Nephron progenitor cell (in vitro differentiated cells): ENCODE measurements at regions not wholly inside any gene's neighbourhood (a gene's known extent, or its start where the extent isn't known, plus 50 kb on each side); places are given as distances from the start of the nearest gene placed in this dataset.

ENCODE experiments used
- DNase-seq: peaks from one replicate; pipeline ENCODE4 v3.0.0; 2021
- H3K27ac Mint-ChIP-seq: 2 replicates; pipeline ENCODE4 v1.8.0; 2021; ENCODE audit warnings: mild to moderate bottlenecking, moderate library complexity, mixed read lengths
- H3K27me3 Mint-ChIP-seq: 2 replicates; pipeline ENCODE4 v1.8.0; 2021; ENCODE audit warnings: mild to moderate bottlenecking, low read depth, mixed read lengths; ENCODE audit not compliant: poor library complexity
- H3K36me3 Mint-ChIP-seq: 2 replicates; pipeline ENCODE4 v1.8.0; 2021; ENCODE audit warnings: low read depth, mixed read lengths
- H3K4me1 Mint-ChIP-seq: 2 replicates; pipeline ENCODE4 v1.8.0; 2021; ENCODE audit warnings: mixed read lengths
- H3K4me3 Mint-ChIP-seq: 2 replicates; pipeline ENCODE4 v1.8.0; 2021; ENCODE audit warnings: mild to moderate bottlenecking, moderate library complexity, mixed read lengths
- H3K9me3 Mint-ChIP-seq: 2 replicates; pipeline ENCODE4 v1.8.0; 2021; ENCODE audit warnings: mild to moderate bottlenecking, moderate library complexity, mixed read lengths
- CTCF ChIP-seq: fragments of 200-600 bp; sonication (generic); IDR thresholded peaks from 2 replicates; pipeline ENCODE4 v1.5.0; 2021; ENCODE audit warnings: antibody characterized with exemption

- Mint-ChIP-seq H3K36me3 (no peaks in the 10 kb centered on the region), H3K27me3 (no peaks in the 10 kb centered on the region), H3K4me1 (peaks cover 22% of the 10 kb centered on the region), H3K9me3 (no peaks in the 10 kb centered on the region), H3K27ac (peak overlapping the region; percentile 2), H3K4me3 (no peak overlapping the region)
- no peak for TF ChIP-seq CTCF
- DNase-seq, result no peak
Observed at GRCh38 chr11:104246590-104246989, 82.6 kb upstream of the PDGFD start.

GRCh38 chr11:104238916-104239315 lies 75.0 kb upstream of the PDGFD start:
- H3K4me3 Mint-ChIP-seq, result no peak overlapping the region
- no peaks in the 10 kb centered on the region for H3K27me3 Mint-ChIP-seq
- H3K4me1 Mint-ChIP-seq, result no peaks in the 10 kb centered on the region
- TF ChIP-seq CTCF, result no peak
- H3K9me3 Mint-ChIP-seq, result no peaks in the 10 kb centered on the region
- no peak overlapping the region for H3K27ac Mint-ChIP-seq
- H3K36me3 Mint-ChIP-seq, result no peaks in the 10 kb centered on the region
- DNase-seq, result no peak

- no peak for DNase-seq
- Mint-ChIP-seq H3K36me3 (no peaks in the 10 kb centered on the region), H3K4me3 (no peak overlapping the region), H3K27me3 (no peaks in the 10 kb centered on the region), H3K4me1 (no peaks in the 10 kb centered on the region), H3K27ac (no peak overlapping the region), H3K9me3 (no peaks in the 10 kb centered on the region)
- no peak for TF ChIP-seq CTCF
Observed at GRCh38 chr11:104225047-104225446, 61.1 kb upstream of the PDGFD start.

GRCh38 chr11:104222464-104222863 lies 58.5 kb upstream of the PDGFD start:
- Mint-ChIP-seq H3K36me3 (no peaks in the 10 kb centered on the region), H3K4me3 (no peak overlapping the region), H3K4me1 (no peaks in the 10 kb centered on the region), H3K27ac (no peak overlapping the region), H3K9me3 (no peaks in the 10 kb centered on the region), H3K27me3 (no peaks in the 10 kb centered on the region)
- no peak for DNase-seq
- no peak for TF ChIP-seq CTCF

- no peak overlapping the region for H3K27ac Mint-ChIP-seq
- no peaks in the 10 kb centered on the region for H3K9me3 Mint-ChIP-seq
- no peak for TF ChIP-seq CTCF
- DNase-seq, result no peak
- no peaks in the 10 kb centered on the region for H3K27me3 Mint-ChIP-seq
- no peaks in the 10 kb centered on the region for H3K4me1 Mint-ChIP-seq
- no peaks in the 10 kb centered on the region for H3K36me3 Mint-ChIP-seq
- H3K4me3 Mint-ChIP-seq, result no peak overlapping the region
Observed at GRCh38 chr11:104221455-104221854, 57.5 kb upstream of the PDGFD start.

GRCh38 chr11:104219096-104219495 lies 55.1 kb upstream of the PDGFD start:
- H3K4me3 Mint-ChIP-seq, result no peak overlapping the region
- no peak overlapping the region for H3K27ac Mint-ChIP-seq
- no peak for TF ChIP-seq CTCF
- no peaks in the 10 kb centered on the region for H3K36me3 Mint-ChIP-seq
- no peak for DNase-seq
- no peaks in the 10 kb centered on the region for H3K4me1 Mint-ChIP-seq
- no peaks in the 10 kb centered on the region for H3K9me3 Mint-ChIP-seq
- H3K27me3 Mint-ChIP-seq, result no peaks in the 10 kb centered on the region
